ENCODE measurements at regions not wholly inside any gene's neighbourhood (a gene's known extent, or its start where the extent isn't known, plus 50 kb on each side); places are given as distances from the start of the nearest gene placed in this dataset.

DNA sequence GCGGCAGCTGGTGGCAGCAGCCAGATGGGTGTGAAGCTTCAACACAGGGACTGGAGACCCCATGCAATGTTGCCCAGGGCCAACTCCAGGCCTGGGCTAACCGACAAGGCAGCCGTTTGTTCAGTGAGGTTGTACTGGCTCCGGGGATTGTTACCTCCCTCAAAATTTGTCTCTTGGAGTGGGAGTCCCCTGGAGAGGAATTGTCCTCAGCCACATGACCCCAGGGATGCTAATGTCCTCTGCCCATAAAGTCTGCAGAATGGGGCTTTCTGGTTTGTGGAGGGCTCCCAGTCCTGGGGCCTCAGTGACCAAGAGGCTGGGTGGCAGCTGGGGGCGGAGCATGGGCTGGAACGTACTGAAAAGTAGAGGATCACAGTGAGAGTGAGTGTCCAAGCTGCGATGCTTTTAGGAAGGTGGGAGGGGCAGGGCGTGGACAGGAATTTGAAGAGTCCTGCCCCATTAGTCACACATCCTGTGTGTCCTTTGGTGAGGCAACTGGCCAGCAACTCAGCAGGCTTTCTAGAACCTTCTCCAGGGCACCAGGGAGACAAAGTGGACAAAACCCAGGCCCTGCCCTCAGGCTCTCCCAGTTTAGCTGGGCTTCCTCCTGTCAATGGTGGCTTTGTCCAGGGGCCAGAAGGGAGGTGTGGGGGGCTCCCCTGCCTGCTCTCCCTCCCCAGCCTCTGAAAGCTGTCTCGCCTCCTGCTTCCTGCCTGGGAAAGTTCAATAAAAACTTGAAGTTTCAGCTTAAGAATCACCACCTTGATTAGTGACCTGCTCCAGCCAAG is 114.0 kb downstream of the NSG2 start:
- Histone ChIP-seq H3K27me3 (no peaks in the 10 kb centered on the region), H3K36me3 (no peaks in the 10 kb centered on the region), H3K27ac (no peak overlapping the region), H3K4me3 (no peak overlapping the region), H3K4me1 (no peaks in the 10 kb centered on the region), H3K9me3 (peaks cover 0 to 16% (median 2%) of the 10 kb centered on the region in 4 donors)
- TF ChIP-seq, protein P1, sequence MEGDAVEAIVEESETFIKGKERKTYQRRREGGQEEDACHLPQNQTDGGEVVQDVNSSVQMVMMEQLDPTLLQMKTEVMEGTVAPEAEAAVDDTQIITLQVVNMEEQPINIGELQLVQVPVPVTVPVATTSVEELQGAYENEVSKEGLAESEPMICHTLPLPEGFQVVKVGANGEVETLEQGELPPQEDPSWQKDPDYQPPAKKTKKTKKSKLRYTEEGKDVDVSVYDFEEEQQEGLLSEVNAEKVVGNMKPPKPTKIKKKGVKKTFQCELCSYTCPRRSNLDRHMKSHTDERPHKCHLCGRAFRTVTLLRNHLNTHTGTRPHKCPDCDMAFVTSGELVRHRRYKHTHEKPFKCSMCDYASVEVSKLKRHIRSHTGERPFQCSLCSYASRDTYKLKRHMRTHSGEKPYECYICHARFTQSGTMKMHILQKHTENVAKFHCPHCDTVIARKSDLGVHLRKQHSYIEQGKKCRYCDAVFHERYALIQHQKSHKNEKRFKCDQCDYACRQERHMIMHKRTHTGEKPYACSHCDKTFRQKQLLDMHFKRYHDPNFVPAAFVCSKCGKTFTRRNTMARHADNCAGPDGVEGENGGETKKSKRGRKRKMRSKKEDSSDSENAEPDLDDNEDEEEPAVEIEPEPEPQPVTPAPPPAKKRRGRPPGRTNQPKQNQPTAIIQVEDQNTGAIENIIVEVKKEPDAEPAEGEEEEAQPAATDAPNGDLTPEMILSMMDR (IDR thresholded peaks at IDR 0.05) = no peak
- no peak for TF ChIP-seq EP300 (IDR thresholded peaks at IDR 0.05)
- TF ChIP-seq POLR2A (IDR thresholded peaks at IDR 0.05) = no peak
- no peak for DNase-seq (ENCODE audit: low spot score in 2 of 2)
- 64 to 66% methylated on average over 9 of the region's 9 CpGs for WGBS, 2 donors

DNA sequence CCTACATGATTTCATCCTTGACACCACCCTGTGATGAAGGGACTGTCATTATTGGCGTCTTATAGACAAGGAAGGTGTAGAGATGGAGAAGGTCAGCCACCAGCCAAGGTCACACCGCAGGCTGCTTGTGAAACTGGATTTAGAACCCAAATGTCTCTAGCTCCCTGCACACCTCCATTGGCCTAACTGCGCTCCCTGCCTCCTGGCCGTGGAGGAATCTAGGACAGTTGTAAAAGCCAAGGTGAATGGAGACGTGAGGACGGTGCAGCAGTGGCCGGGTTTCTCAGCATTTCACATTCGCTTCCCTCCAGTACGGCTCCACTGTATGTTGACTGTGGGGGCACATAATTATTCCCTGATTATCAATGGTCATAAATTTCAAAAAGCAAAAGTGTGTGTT is 119.9 kb downstream of the NSG2 start:
- Histone ChIP-seq H3K4me1 (no peaks in the 10 kb centered on the region), H3K4me3 (no peak overlapping the region), H3K27me3 (no peaks in the 10 kb centered on the region), H3K36me3 (no peaks in the 10 kb centered on the region), H3K27ac (no peak overlapping the region), H3K9me3 (peaks cover 0 to 4% (median 1%) of the 10 kb centered on the region in 4 donors)
- TF ChIP-seq, protein P1 (IDR thresholded peaks at IDR 0.05) = no peak
- TF ChIP-seq EP300 (IDR thresholded peaks at IDR 0.05) = no peak
- TF ChIP-seq POLR2A (IDR thresholded peaks at IDR 0.05) = no peak
- WGBS, 2 donors = 79 to 92% methylated on average over 9 of the region's 9 CpGs
- no peak for DNase-seq (ENCODE audit: low spot score in 2 of 2)

DNA sequence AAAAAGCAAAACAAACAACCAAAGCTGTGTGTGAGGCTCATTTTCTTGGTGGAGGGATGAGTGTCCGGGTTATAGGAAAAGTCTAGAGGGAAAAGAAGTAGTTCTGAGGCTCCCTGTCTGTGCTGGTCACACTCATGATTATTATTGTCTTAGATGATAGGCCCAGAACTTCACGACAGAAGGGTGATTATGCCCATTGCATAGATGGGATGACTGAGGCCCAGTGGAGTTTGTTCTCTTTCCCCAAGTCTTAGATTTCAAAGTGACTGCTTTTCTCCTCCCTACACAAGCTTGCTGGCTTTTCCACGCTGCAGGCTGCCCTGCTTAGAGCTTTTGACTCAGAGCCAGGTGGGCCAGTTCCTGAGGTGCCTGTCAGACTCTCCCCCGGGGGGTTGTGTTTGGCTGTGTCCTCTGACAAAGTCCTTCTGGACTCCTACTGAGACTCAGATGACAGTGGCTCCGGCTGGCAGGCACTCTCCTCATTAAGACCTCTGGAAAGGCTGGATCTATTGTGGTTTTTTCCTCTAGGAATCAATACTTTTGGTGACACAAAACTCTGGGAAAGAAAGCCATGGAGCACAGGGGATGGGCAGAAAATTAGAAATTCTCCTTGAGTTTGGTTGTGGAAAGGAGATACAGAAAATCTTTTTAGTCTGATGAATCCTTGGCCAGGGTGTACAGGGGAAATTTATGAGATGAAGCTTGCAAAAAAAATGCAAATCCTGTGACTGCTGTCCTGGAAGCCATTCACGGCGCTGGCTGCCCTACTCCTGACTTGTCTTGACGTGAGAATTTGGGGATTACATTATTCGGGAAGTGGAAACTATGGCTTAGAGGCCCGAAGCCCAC is 120.9 kb downstream of the NSG2 start:
- DNase-seq (ENCODE audit: low spot score in 2 of 2) = no peak
- no peak for TF ChIP-seq EP300 (IDR thresholded peaks at IDR 0.05)
- TF ChIP-seq POLR2A (IDR thresholded peaks at IDR 0.05) = no peak
- TF ChIP-seq, protein P1 (IDR thresholded peaks at IDR 0.05) = no peak
- Histone ChIP-seq H3K4me3 (no peak overlapping the region), H3K27ac (no peak overlapping the region), H3K4me1 (no peaks in the 10 kb centered on the region), H3K36me3 (no peaks in the 10 kb centered on the region), H3K27me3 (no peaks in the 10 kb centered on the region), H3K9me3 (peaks cover 0 to 4% (median 1%) of the 10 kb centered on the region in 4 donors)
- WGBS, 2 donors = 70 to 75% methylated on average over 10 of the region's 10 CpGs

DNA sequence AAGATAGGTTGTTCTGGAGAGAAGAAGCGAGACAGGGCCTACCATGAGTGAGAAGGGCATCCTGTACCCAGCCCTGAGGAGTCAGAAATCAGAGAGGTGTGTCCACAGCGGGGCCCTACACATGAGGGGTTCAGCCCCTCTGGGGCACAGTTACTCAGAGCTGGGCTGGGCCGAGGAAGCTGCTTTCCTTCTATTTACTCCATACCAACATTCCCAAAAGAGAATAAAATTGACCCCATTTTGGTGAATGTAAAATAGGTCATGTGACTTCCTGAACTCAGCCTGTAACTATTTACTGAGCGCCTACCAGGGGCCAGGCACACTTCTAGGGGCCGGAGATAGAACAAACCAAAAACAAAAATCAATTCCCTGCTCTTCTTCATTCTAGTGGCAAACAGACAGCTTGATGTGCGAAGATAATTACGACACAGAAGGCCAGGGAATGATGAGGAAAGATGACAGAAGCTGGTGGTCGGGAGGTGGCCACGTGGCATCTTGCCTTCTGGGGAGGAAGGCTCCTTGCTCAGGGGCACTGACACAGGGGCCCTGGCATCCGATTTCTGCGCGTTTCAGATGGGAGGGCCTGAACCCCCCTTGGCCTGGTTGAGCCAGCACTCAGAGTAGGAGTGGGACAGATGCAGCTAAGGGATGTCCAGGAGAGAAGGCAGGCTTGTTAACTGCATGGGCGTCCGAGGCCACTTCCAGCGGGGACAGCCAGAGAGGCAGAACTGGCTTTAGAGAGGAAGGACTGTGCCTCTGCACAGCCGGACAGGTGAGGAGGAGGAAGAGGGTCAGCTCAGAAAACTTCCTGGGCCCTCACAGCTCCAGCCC is 121.8 kb downstream of the NSG2 start:
- no peak for DNase-seq (ENCODE audit: low spot score in 2 of 2)
- WGBS, 2 donors = 75 to 81% methylated on average over 16 of the region's 16 CpGs
- H3K4me1 ChIP-seq = no peaks in the 10 kb centered on the region

More for the DNA sequence above, 121.8 kb downstream of the NSG2 start:
- peaks cover 0 to 4% (median 1%) of the 10 kb centered on the region in 4 donors for H3K9me3 ChIP-seq
- H3K4me3 ChIP-seq = no peak overlapping the region
- no peaks in the 10 kb centered on the region for H3K27me3 ChIP-seq
- no peak for TF ChIP-seq POLR2A (IDR thresholded peaks at IDR 0.05)
- TF ChIP-seq, protein P1 (IDR thresholded peaks at IDR 0.05) = no peak
- H3K36me3 ChIP-seq = no peaks in the 10 kb centered on the region
- no peak overlapping the region for H3K27ac ChIP-seq

Data from tibial nerve (tissue), 4 donors.